HepG2 (cell line): ENCODE measurements at regions not wholly inside any gene's neighbourhood (a gene's known extent, or its start where the extent isn't known, plus 50 kb on each side); places are given as distances from the start of the nearest gene placed in this dataset.

Experiments used
- BRCA1 ChIP-seq: sonication (generic); formaldehyde crosslinking; IDR thresholded peaks from 2 replicates; pipeline ENCODE4 v1.4.0; 2020; ENCODE audit warnings: missing genetic modification reagents
- CAMTA2 ChIP-seq: sonication (generic); formaldehyde crosslinking; IDR thresholded peaks from 2 replicates; pipeline ENCODE4 v1.4.0; 2020; ENCODE audit warnings: mild to moderate bottlenecking, missing genetic modification reagents, borderline replicate concordance
- DPF2 ChIP-seq: sonication (generic); formaldehyde crosslinking; IDR thresholded peaks from 2 replicates; pipeline ENCODE4 v1.4.0; 2020; ENCODE audit warnings: mild to moderate bottlenecking, low read depth, missing genetic modification reagents, borderline replicate concordance
- FOXM1 ChIP-seq: sonication (generic); formaldehyde crosslinking; IDR thresholded peaks from 2 replicates; pipeline ENCODE4 v1.5.0; 2020; ENCODE audit warnings: missing genetic modification reagents
- HDAC1 ChIP-seq: sonication (generic); formaldehyde crosslinking; IDR thresholded peaks from 2 replicates; pipeline ENCODE4 v1.5.1; 2020; ENCODE audit warnings: mild to moderate bottlenecking, missing genetic modification reagents
- HMG20A ChIP-seq: IDR thresholded peaks from 2 replicates; pipeline ENCODE4 v1.6.1; 2016; ENCODE audit warnings: borderline replicate concordance
- HNF4A ChIP-seq: sonication (generic); formaldehyde crosslinking; IDR thresholded peaks from 2 replicates; pipeline ENCODE4 v1.4.0; 2020; ENCODE audit warnings: missing genetic modification reagents
- HOXA3 ChIP-seq: sonication (generic); formaldehyde crosslinking; IDR thresholded peaks from 2 replicates; pipeline ENCODE4 v1.5.0; 2020; ENCODE audit warnings: missing genetic modification reagents
- JUNB ChIP-seq: sonication (generic); formaldehyde crosslinking; IDR thresholded peaks from 2 replicates; pipeline ENCODE4 v1.8.0; 2022; ENCODE audit warnings: missing genetic modification reagents, mild to moderate bottlenecking, borderline replicate concordance
- KLF11 ChIP-seq: IDR thresholded peaks from 2 replicates; pipeline ENCODE4 v1.6.1; 2016; ENCODE audit warnings: missing compliant biosample characterization
- MIER2 ChIP-seq: IDR thresholded peaks from 2 replicates; pipeline ENCODE4 v1.6.1; 2016; ENCODE audit warnings: missing biosample characterization, missing genetic modification reagents
- PPARG ChIP-seq: conservative IDR thresholded peaks from 2 replicates; pipeline ENCODE4 v1.6.1; 2016; ENCODE audit warnings: missing biosample characterization, missing genetic modification reagents
- PRMT3 ChIP-seq: sonication (generic); formaldehyde crosslinking; IDR thresholded peaks from 2 replicates; pipeline ENCODE4 v1.8.1; 2022; ENCODE audit warnings: low read depth, mild to moderate bottlenecking, moderate library complexity, missing genetic modification reagents, borderline replicate concordance
- PTBP1 ChIP-seq: fragments of 200-400 bp; formaldehyde crosslinking; IDR thresholded peaks from 2 replicates; pipeline ENCODE4 v1.6.1; 2018; ENCODE audit warnings: low read length, low read depth; ENCODE audit not compliant: poor library complexity, severe bottlenecking
- SIX1 ChIP-seq: sonication (generic); formaldehyde crosslinking; IDR thresholded peaks from 2 replicates; pipeline ENCODE4 v1.4.0; 2020; ENCODE audit warnings: missing genetic modification reagents, borderline replicate concordance
- STAG1 ChIP-seq: sonication (generic); formaldehyde crosslinking; IDR thresholded peaks from 2 replicates; pipeline ENCODE4 v1.4.0; 2020; ENCODE audit warnings: missing genetic modification reagents
- ZNF350 ChIP-seq: sonication (generic); formaldehyde crosslinking; IDR thresholded peaks from 2 replicates; pipeline ENCODE4 v1.4.0; 2020; ENCODE audit warnings: mild to moderate bottlenecking, low read depth, missing genetic modification reagents, borderline replicate concordance
- ZNF556 ChIP-seq: sonication (generic); formaldehyde crosslinking; IDR thresholded peaks from 2 replicates; pipeline ENCODE4 v1.4.0; 2020; ENCODE audit warnings: mild to moderate bottlenecking, missing genetic modification reagents, borderline replicate concordance
- ZNF589 ChIP-seq: sonication (generic); formaldehyde crosslinking; conservative IDR thresholded peaks from 2 replicates; pipeline ENCODE4 v1.8.0; 2022; ENCODE audit warnings: mild to moderate bottlenecking, moderate library complexity, missing genetic modification reagents
- TF ChIP-seq, protein P1 (sequence below): sonication (generic); formaldehyde crosslinking; IDR thresholded peaks from 2 replicates; pipeline ENCODE4 v1.4.0; 2020; ENCODE audit warnings: missing genetic modification reagents, borderline replicate concordance
- TF ChIP-seq, protein P2 (sequence below): IDR thresholded peaks from 2 replicates; pipeline ENCODE4 v1.6.1; 2016; ENCODE audit warnings: mild to moderate bottlenecking, missing biosample characterization, missing genetic modification reagents
- TF ChIP-seq, protein P3 (sequence below), 2 experiments: fragments of 450-650 bp in 1 of 2; sonication (generic) in 1 of 2; formaldehyde crosslinking; IDR thresholded peaks; 2 replicates each; pipeline versions ENCODE4 v1.5.0 to v1.8.0; 2020 to 2022; ENCODE audit warnings: mild to moderate bottlenecking in 1 of 2, missing genetic modification reagents in 1 of 2
- TF ChIP-seq, protein P4 (sequence below): sonication (generic); formaldehyde crosslinking; IDR thresholded peaks from 2 replicates; pipeline ENCODE4 v1.9.0; 2022; ENCODE audit warnings: low read depth, missing genetic modification reagents

DNA sequence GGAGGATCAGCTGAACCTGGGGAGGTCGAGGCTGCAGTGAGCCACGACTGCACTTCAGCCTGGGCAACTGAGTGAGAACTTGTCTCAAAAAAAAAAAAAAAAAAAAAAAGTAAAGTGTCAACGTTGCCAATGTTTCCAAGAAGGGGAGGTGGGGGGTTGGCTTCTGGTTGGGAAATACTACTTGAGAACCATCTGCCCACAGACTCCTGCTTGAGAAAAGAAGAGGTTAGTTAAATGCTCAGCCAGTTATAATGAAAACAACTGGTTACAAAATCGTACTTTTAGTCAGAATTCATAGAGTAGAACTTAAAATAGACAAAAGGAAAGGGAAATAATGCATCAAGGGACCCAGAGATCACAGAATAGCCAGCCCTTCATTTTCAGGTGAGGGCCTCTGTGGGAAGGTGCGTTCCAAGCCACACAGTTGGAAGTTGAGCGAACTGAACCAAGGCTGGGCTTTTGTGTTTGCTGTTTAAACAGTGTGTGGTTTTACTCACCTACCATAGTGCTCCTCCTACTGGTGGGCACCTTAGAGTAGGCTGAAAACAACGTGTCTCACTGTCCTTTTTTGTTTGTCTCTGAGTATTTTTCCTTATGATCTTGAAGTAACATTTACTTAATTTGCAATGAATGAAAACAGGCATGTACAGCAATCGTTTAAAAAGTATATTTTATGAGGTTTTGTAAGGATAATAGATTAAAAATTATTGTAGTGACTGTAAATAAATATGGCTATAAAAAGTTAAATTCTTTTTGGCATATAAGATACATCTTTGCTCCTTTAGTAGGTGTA lies 200.7 kb downstream of the BCAS1 start (continued):
- TF ChIP-seq, protein P1, sequence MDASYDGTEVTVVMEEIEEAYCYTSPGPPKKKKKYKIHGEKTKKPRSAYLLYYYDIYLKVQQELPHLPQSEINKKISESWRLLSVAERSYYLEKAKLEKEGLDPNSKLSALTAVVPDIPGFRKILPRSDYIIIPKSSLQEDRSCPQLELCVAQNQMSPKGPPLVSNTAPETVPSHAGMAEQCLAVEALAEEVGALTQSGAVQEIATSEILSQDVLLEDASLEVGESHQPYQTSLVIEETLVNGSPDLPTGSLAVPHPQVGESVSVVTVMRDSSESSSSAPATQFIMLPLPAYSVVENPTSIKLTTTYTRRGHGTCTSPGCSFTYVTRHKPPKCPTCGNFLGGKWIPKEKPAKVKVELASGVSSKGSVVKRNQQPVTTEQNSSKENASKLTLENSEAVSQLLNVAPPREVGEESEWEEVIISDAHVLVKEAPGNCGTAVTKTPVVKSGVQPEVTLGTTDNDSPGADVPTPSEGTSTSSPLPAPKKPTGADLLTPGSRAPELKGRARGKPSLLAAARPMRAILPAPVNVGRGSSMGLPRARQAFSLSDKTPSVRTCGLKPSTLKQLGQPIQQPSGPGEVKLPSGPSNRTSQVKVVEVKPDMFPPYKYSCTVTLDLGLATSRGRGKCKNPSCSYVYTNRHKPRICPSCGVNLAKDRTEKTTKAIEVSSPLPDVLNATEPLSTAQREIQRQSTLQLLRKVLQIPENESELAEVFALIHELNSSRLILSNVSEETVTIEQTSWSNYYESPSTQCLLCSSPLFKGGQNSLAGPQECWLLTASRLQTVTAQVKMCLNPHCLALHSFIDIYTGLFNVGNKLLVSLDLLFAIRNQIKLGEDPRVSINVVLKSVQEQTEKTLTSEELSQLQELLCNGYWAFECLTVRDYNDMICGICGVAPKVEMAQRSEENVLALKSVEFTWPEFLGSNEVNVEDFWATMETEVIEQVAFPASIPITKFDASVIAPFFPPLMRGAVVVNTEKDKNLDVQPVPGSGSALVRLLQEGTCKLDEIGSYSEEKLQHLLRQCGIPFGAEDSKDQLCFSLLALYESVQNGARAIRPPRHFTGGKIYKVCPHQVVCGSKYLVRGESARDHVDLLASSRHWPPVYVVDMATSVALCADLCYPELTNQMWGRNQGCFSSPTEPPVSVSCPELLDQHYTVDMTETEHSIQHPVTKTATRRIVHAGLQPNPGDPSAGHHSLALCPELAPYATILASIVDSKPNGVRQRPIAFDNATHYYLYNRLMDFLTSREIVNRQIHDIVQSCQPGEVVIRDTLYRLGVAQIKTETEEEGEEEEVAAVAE (CRISPR knock-in tag): 0 out of 2 replicates have a peak, but pooled peaks have one; percentile 74
- TF ChIP-seq, protein P2, sequence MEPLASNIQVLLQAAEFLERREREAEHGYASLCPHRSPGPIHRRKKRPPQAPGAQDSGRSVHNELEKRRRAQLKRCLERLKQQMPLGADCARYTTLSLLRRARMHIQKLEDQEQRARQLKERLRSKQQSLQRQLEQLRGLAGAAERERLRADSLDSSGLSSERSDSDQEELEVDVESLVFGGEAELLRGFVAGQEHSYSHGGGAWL: no peak
- peak; percentile 78 for TF ChIP-seq HNF4A
- no peak for TF ChIP-seq ZNF589 (CRISPR knock-in tag)
- no peak for TF ChIP-seq PTBP1
- peak; percentile 90 for TF ChIP-seq HOXA3 (CRISPR knock-in tag)
- TF ChIP-seq HDAC1 (CRISPR knock-in tag): 0 out of 2 replicates have a peak, but pooled peaks have one; percentile 56
- peak; percentile 87 for TF ChIP-seq MIER2
- TF ChIP-seq SIX1 (CRISPR knock-in tag): peak; percentile 84; the same call in 1 of the 2 replicates
- TF ChIP-seq ZNF556: no peak
- TF ChIP-seq PPARG: peak; percentile 89
- no peak; the same call in 1 of the 2 replicates for TF ChIP-seq DPF2 (CRISPR knock-in tag)
- peak; percentile 99 for TF ChIP-seq STAG1 (CRISPR knock-in tag)
- no peak for TF ChIP-seq JUNB (CRISPR knock-in tag)
- TF ChIP-seq BRCA1 (CRISPR knock-in tag): 0 out of 2 replicates have a peak, but pooled peaks have one; percentile 44
- TF ChIP-seq FOXM1 (CRISPR knock-in tag): no peak
- TF ChIP-seq PRMT3 (CRISPR knock-in tag): no peak
- TF ChIP-seq HMG20A (CRISPR knock-in tag): peak; percentile 88
- TF ChIP-seq, protein P3, sequence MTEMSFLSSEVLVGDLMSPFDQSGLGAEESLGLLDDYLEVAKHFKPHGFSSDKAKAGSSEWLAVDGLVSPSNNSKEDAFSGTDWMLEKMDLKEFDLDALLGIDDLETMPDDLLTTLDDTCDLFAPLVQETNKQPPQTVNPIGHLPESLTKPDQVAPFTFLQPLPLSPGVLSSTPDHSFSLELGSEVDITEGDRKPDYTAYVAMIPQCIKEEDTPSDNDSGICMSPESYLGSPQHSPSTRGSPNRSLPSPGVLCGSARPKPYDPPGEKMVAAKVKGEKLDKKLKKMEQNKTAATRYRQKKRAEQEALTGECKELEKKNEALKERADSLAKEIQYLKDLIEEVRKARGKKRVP (CRISPR knock-in tag; IDR thresholded peaks at IDR 0.05): no peak
- TF ChIP-seq, protein P4, sequence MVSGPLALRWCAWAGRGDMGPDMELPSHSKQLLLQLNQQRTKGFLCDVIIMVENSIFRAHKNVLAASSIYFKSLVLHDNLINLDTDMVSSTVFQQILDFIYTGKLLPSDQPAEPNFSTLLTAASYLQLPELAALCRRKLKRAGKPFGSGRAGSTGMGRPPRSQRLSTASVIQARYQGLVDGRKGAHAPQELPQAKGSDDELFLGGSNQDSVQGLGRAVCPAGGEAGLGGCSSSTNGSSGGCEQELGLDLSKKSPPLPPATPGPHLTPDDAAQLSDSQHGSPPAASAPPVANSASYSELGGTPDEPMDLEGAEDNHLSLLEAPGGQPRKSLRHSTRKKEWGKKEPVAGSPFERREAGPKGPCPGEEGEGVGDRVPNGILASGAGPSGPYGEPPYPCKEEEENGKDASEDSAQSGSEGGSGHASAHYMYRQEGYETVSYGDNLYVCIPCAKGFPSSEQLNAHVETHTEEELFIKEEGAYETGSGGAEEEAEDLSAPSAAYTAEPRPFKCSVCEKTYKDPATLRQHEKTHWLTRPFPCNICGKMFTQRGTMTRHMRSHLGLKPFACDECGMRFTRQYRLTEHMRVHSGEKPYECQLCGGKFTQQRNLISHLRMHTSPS (CRISPR knock-in tag): peak; percentile 58; the same call in 1 of the 2 replicates
- TF ChIP-seq KLF11 (CRISPR knock-in tag): peak; percentile 74; the same call in 1 of the 2 replicates
- TF ChIP-seq CAMTA2 (CRISPR knock-in tag): no peak
- peak; percentile 55 for TF ChIP-seq ZNF350 (CRISPR knock-in tag)
